ENCODE measurements at regions not wholly inside any gene's neighbourhood (a gene's known extent, or its start where the extent isn't known, plus 50 kb on each side); places are given as distances from the start of the nearest gene placed in this dataset.

DNA sequence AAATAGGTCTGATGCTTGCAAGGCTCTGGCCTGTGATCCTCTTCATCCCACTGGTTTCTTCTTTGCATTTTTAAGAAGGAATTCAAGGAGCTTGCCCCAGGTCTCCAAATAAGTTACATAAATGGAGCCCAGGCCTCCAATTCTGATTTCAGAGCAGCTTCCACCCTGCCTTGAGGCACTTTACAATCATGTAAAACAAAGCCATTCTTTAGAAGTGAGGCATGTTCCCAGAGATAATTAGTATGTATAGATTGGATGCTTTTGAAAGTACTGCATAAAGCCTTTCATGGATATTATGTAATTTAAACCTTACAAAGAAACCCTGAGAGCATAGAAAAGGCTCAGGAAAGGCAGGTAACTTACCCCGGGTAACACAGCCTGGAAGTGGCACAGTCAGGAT is 466.5 kb downstream of the MIAT start:
- Histone ChIP-seq H3K4me1 (ENCODE audit: insufficient read depth) (no peaks in the 10 kb centered on the region), H3K36me3 (ENCODE audit: insufficient read depth) (no peaks in the 10 kb centered on the region), H3K27ac (ENCODE audit: low read depth) (no peak overlapping the region), H3K4me3 (ENCODE audit: low read depth, low read length) (no peak overlapping the region)
- no peak for DNase-seq (ENCODE audit: extremely low spot score)
- 87% methylated on average over 1 of the region's 1 CpG for WGBS

DNA sequence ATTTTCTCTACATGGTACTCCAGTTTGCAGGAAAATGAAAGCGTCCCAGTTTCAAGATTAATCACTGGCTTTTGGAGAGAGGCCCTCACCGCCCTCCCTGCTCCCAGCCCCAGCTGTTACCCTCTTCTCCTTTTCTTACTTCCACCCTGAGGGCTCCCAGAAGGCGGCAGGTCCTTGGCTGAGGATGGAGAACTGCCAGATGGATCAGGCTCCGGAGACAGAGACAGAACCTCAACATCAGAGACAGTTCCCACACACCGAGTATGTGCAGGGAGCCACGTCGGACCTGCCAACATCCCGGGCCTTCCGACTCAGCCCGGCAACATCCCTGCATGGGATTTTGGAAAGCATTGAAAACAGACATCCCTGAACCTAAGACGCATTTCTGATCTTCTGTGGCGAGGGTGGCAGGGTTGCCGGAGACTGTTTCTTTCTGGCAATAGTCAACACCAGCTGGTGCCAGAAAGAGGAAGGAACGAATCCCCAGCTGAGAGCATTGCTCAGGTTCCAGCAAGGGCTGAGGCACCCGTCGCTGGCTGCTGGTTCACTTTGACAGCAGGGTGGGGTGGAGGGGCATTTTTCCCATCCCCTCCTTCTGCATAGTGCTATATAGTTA is 467.1 kb downstream of the MIAT start:
- no peaks in the 10 kb centered on the region for H3K36me3 ChIP-seq (ENCODE audit: insufficient read depth)
- no peaks in the 10 kb centered on the region for H3K4me1 ChIP-seq (ENCODE audit: insufficient read depth)
- H3K27ac ChIP-seq (ENCODE audit: low read depth) = no peak overlapping the region
- 32% methylated on average over 16 of the region's 16 CpGs for WGBS
- H3K4me3 ChIP-seq (ENCODE audit: low read depth, low read length) = no peak overlapping the region
- DNase-seq (ENCODE audit: extremely low spot score) = no peak

DNA sequence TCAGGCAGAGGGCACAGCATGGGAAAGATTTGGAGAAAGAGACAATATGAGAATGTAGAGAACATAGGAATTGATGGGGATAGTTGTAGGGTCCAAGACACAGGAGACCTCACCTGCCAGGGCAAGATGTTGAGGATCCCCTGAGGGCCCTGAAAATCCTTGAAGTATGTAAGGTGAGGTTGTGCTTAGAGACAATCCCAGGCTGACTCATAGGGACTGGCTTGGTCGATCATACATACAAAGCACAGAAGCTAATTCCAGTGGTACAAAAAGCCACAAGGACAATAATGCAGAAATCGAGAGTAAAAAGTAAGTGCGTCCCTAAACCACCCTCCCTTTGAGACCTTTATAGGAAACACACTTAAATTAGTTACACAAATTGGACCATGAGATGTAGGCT is 468.2 kb downstream of the MIAT start:
- Histone ChIP-seq H3K4me3 (ENCODE audit: low read depth, low read length) (no peak overlapping the region), H3K4me1 (ENCODE audit: insufficient read depth) (no peaks in the 10 kb centered on the region), H3K27ac (ENCODE audit: low read depth) (no peak overlapping the region), H3K36me3 (ENCODE audit: insufficient read depth) (no peaks in the 10 kb centered on the region)
- WGBS = 74% methylated on average over 3 of the region's 3 CpGs
- DNase-seq (ENCODE audit: extremely low spot score) = no peak

DNA sequence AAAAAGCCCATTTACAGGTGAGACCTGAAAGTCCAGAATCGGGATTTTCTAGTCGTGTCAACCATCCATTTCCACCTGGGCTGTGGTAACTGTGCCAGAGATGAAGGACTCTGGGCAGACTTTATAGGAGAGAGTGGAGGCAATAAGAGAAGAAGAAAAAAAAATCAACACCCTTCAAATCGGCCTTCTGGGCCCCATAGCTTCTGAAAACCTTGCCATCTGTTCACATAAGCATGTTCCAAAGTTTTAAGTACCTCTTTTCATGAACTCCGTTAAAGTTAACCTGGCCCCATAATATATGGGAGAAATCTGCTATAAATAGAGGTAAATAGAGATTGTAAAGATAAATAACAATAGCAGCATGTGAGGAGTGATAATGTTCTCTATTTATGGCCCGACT is 470.5 kb downstream of the MIAT start:
- Histone ChIP-seq H3K27ac (ENCODE audit: low read depth) (no peak overlapping the region), H3K36me3 (ENCODE audit: insufficient read depth) (no peaks in the 10 kb centered on the region), H3K4me1 (ENCODE audit: insufficient read depth) (no peaks in the 10 kb centered on the region), H3K4me3 (ENCODE audit: low read depth, low read length) (no peak overlapping the region)
- WGBS = 62% methylated on average over 5 of the region's 5 CpGs
- DNase-seq (ENCODE audit: extremely low spot score) = no peak

DNA sequence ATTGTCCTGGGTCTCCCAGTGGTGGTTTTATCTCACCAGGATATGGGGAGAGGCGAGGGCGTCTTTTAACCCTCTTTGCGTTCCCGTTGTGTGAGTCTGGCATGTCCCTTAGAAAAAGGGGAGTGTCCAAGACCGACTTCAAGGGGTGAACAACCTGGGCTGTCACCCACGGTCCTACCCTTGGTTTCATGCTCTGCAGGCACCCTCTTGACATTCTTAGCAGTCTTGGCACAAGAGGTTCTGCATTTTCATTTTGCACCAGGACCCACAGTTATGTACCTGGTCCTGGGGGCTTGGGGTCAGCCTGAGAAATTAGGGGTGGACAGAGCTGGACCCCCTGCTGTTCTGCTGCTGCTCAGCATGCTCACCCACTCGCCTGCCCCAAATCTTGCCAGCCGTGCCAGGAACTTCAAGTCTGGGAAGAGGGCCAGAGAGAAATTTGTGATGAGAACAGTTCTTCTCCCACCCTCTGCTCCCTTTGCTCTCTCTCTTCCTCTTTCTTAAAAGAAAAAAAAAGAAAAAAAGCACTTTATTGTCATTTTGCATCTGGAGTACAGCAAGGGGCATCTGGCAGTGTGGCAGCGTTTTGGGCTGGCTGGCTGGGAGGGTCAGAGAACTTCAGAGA is 471.2 kb downstream of the MIAT start:
- H3K36me3 ChIP-seq (ENCODE audit: insufficient read depth) = no peaks in the 10 kb centered on the region
- H3K4me1 ChIP-seq (ENCODE audit: insufficient read depth) = no peaks in the 10 kb centered on the region
- H3K27ac ChIP-seq (ENCODE audit: low read depth) = no peak overlapping the region
- no peak for DNase-seq (ENCODE audit: extremely low spot score)
- 56% methylated on average over 9 of the region's 9 CpGs for WGBS
- H3K4me3 ChIP-seq (ENCODE audit: low read depth, low read length) = no peak overlapping the region

DNA sequence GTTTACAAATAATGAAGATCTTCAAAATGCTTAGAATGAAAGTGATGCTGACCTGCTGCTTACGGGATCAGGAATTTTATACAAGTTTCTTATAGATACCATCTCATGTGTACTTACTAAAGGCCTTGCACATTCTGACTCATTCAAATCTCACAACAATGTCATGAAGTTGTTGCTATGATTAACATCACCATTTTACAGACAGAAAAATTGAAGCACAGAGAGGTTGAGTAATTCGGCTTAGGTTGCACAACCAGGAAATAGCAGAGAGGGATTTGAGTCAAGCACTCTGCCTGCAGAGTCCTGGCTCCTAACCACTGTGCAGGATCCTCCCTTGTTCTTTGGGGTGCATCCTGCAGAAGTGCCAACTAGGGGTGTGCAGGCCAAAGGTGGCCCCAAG is 471.9 kb downstream of the MIAT start:
- Histone ChIP-seq H3K4me1 (ENCODE audit: insufficient read depth) (no peaks in the 10 kb centered on the region), H3K27ac (ENCODE audit: low read depth) (no peak overlapping the region), H3K36me3 (ENCODE audit: insufficient read depth) (no peaks in the 10 kb centered on the region), H3K4me3 (ENCODE audit: low read depth, low read length) (no peak overlapping the region)
- DNase-seq (ENCODE audit: extremely low spot score) = no peak
- WGBS = 80% methylated on average over 2 of the region's 2 CpGs

DNA sequence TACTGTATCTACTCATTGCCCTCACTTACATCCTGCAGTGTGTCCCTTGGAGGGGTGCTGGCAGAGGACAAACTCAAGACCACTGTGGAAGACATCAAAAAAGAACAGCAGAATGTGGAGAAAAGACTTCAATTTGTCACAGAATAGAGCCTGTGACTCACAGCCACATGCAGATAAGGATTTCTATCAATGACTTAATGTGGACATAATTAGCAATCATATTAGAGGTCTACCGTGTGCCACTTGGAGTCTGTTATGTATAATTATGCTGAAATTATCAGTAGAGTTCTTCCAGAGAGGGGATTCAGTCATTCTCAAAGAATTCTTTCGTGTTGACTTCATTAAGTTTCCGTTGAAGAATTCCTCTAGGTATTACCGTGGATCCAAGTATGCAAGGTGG is 473.5 kb downstream of the MIAT start:
- no peak overlapping the region for H3K27ac ChIP-seq (ENCODE audit: low read depth)
- DNase-seq (ENCODE audit: extremely low spot score) = no peak
- 80% methylated on average over 4 of the region's 4 CpGs for WGBS
- no peak overlapping the region for H3K4me3 ChIP-seq (ENCODE audit: low read depth, low read length)
- H3K36me3 ChIP-seq (ENCODE audit: insufficient read depth) = no peaks in the 10 kb centered on the region
- H3K4me1 ChIP-seq (ENCODE audit: insufficient read depth) = no peaks in the 10 kb centered on the region

DNA sequence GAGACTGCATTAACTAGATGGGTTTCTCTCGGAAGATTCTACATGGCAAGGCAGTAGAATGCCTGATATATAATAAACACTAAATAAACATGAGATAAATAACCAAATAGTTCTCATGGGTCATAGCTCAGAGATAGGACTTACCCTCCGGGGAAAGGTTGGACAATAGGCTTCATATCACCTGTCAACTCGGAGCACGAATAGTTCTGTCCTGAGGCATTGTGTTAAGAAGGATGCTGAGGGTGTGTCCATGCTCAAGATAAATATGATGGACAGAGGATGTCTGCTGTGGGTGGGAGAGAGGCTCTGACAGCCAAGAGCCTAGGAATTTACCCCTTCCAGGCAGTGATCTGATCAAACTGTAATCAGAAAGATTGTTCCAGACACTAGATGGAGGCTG is 474.0 kb downstream of the MIAT start:
- 79% methylated on average over 4 of the region's 4 CpGs for WGBS
- Histone ChIP-seq H3K27ac (ENCODE audit: low read depth) (no peak overlapping the region), H3K36me3 (ENCODE audit: insufficient read depth) (no peaks in the 10 kb centered on the region), H3K4me3 (ENCODE audit: low read depth, low read length) (no peak overlapping the region), H3K4me1 (ENCODE audit: insufficient read depth) (no peaks in the 10 kb centered on the region)
- DNase-seq (ENCODE audit: extremely low spot score) = no peak

DNA sequence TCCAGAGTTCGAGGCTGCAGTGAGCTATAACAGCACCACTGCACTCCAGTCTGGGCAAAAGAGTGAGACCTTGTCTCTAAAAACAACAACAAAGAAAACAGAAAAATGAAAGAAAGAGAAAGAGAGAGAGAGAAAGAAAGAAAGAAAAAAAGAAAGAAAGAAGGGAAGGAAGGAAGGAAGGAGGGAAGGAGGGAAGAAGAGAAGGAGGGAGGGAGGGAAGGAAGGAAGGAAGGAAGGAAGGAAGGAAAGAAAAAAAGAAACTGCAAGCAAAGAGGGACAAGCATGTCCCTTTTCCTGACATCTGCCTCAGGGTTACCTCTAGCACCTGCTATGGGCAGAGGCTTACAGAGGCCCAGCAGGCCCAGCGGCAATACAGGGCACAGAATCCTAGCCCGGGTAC is 475.0 kb downstream of the MIAT start:
- Histone ChIP-seq H3K27ac (ENCODE audit: low read depth) (no peak overlapping the region), H3K36me3 (ENCODE audit: insufficient read depth) (no peaks in the 10 kb centered on the region), H3K4me3 (ENCODE audit: low read depth, low read length) (no peak overlapping the region), H3K4me1 (ENCODE audit: insufficient read depth) (no peaks in the 10 kb centered on the region)
- WGBS = 89% methylated on average over 3 of the region's 3 CpGs
- no peak for DNase-seq (ENCODE audit: extremely low spot score)

DNA sequence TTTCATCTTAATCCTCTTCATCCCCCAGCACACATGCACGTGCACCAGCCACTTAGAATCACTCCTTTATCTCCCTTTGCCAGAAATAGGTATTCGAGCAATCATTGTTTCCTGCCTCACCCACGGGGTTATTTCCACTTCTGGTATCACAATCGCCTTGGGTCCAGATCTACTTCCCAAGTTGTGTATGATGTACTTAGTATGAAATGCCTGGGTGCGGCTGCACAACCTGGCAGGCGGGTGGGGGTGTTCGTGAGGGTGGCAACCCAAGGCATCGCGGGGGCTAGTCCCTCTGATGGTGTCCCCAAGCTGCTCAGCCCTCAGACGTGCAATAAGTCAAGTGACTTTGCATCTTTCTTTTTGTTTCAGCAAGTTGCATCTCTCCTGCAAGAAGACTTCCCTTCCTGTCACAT is 475.6 kb downstream of the MIAT start:
- Histone ChIP-seq H3K36me3 (ENCODE audit: insufficient read depth) (no peaks in the 10 kb centered on the region), H3K4me1 (ENCODE audit: insufficient read depth) (no peaks in the 10 kb centered on the region), H3K27ac (ENCODE audit: low read depth) (no peak overlapping the region), H3K4me3 (ENCODE audit: low read depth, low read length) (no peak overlapping the region)
- no peak for DNase-seq (ENCODE audit: extremely low spot score)
- 60% methylated on average over 10 of the region's 10 CpGs for WGBS

DNA sequence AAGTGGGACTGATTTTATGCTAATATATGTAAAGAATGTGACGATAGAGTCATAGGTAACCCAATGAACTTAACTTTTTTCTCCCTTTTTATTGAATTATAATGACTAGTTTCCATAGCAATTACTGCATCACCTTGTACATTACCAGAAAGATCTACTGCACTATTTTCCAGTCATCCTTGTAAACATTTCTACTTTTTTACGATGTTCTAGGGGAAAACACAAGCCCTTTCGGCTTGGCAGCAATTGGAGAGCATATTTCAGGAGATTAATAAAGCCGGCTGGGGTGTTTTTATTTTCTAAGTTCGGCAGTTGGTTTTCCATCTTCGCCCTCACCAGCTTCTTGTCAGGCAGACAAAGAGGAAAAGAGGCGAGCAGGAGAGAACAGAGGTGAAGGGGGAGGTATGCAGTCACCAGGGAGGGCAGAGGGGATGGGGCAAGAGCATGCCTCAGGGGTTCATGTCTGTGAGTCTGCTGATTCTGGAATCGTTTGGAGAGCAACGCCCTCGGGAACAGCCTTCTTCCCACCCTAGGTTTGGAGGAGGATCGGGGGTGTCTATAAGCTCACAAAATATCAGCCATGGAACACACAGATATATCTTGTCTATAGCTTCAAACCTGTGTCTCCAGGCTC is 476.4 kb downstream of the MIAT start:
- Histone ChIP-seq H3K27ac (ENCODE audit: low read depth) (no peak overlapping the region), H3K4me3 (ENCODE audit: low read depth, low read length) (no peak overlapping the region), H3K4me1 (ENCODE audit: insufficient read depth) (no peaks in the 10 kb centered on the region), H3K36me3 (ENCODE audit: insufficient read depth) (no peaks in the 10 kb centered on the region)
- DNase-seq (ENCODE audit: extremely low spot score) = no peak
- WGBS = 33% methylated on average over 11 of the region's 11 CpGs

DNA sequence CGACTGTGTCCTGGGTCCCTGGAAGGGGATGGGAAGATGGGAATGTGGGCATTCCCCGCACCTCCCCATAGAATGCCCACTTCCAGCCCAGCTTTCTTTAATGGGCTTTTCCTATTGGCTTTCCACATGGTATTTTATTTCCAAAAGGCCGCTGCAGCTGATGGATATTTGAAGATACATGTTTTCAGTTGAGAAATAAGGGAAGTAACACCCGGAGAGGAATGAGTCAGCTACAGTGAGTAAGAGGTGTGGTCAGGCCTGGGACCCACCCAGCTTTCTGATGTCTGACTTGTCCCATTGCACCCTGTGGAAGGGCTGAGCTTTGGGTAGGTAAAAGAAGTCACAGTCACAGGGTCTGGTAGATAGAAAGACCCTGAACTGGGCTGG is 476.9 kb downstream of the MIAT start:
- H3K4me3 ChIP-seq (ENCODE audit: low read depth, low read length) = no peak overlapping the region
- no peak for DNase-seq (ENCODE audit: extremely low spot score)
- 64% methylated on average over 4 of the region's 4 CpGs for WGBS
- H3K27ac ChIP-seq (ENCODE audit: low read depth) = no peak overlapping the region
- H3K4me1 ChIP-seq (ENCODE audit: insufficient read depth) = no peaks in the 10 kb centered on the region
- no peaks in the 10 kb centered on the region for H3K36me3 ChIP-seq (ENCODE audit: insufficient read depth)

DNA sequence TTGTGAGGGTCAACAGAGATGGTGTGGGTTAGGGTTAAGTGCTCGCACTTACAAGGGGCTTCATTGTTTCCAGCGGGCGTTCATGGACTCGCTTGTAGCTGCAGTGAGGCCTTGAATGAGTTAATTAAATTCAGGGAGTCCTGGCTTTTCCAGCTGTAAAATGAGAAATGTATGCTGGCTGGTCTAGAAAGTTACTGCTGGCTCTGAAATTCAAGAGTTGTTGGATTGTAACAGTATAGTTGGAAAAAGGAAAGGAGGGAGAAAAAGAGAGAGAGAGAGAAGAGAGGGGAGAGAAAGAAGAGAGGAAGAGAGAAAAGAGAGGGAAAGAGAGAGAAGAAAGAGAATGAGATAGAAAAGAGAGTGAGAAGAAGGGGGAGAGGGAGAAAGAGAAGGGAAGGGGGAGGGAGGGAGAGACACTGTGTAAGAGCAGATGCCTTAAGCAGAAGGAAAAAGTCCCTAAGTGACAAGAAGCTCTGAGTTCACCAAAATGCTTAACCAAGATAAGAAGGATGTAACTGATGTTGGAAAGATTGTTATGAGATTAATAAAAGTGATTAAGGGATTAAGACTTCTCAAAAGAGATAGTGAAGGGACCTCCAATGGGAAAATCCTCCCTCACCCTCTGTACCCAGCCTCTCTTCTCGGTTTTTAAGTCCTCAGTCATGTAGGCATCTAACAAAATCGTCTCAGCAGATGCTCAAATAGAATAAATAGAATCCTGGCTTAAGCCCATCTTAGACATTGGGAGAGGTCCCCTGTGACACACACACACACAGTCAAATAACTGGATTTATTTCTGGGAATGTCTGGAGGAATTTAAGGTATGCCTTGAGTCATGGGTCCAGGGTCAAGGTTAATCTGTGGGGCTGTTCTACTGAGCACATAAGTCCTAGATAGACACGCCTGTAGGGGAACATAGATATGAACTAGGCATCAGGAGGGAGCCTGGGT is 477.9 kb downstream of the MIAT start:
- WGBS = 54% methylated on average over 7 of the region's 7 CpGs
- H3K36me3 ChIP-seq (ENCODE audit: insufficient read depth) = no peaks in the 10 kb centered on the region
- DNase-seq (ENCODE audit: extremely low spot score) = no peak
- no peak overlapping the region for H3K4me3 ChIP-seq (ENCODE audit: low read depth, low read length)
- no peak overlapping the region for H3K27ac ChIP-seq (ENCODE audit: low read depth)
- H3K4me1 ChIP-seq (ENCODE audit: insufficient read depth) = no peaks in the 10 kb centered on the region

DNA sequence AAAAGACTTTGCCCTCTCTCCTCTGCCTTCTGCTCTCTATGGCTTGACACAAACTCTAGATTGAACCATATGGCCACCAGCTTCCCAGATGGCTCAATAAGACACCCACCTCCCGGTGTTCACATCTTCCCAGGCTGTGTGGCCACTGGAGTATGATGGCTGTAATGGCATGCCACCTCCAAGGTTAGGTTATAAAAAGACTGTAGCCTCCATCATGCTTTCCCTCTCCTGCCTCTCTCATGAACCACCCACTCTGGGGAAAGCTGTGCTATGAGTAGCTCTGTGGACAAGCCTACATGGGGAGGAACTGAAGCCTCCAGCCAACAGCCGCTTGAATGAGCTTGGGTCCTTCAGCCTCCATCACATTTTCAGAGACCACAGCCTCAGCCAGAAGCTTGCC is 479.2 kb downstream of the MIAT start:
- no peaks in the 10 kb centered on the region for H3K36me3 ChIP-seq (ENCODE audit: insufficient read depth)
- H3K4me1 ChIP-seq (ENCODE audit: insufficient read depth) = no peaks in the 10 kb centered on the region
- DNase-seq (ENCODE audit: extremely low spot score) = no peak
- no peak overlapping the region for H3K27ac ChIP-seq (ENCODE audit: low read depth)
- H3K4me3 ChIP-seq (ENCODE audit: low read depth, low read length) = no peak overlapping the region
- WGBS = 97% methylated on average over 2 of the region's 2 CpGs
